IPS-NIHi7 (cell line): ENCODE measurements at regions not wholly inside any gene's neighbourhood (a gene's known extent, or its start where the extent isn't known, plus 50 kb on each side); places are given as distances from the start of the nearest gene placed in this dataset.

ENCODE experiments used
- DNase-seq: peaks from one replicate; pipeline ENCODE4 v3.0.0; 2012; ENCODE audit warnings: mixed read lengths; ENCODE audit errors: extremely low spot score

DNA sequence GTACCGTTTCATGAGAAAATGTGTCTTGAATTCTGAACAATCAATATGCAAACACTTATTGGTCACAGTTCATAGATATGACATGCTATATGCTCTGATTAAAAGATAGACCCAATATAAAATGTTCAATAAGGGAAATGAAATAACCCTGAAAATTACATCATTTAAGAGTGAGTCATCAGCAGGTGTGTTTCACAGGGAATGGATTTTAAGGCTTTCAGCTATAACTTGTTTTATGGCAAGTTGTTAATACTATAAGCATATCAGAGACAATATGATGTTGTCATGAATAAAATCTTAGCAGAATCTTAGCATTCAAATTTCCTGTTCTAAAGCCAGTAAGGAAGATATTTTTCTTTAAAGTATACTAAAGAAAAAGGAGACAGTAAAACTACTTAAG lies 483.4 kb upstream of the PCDH9 start:
- no peak for DNase-seq

DNA sequence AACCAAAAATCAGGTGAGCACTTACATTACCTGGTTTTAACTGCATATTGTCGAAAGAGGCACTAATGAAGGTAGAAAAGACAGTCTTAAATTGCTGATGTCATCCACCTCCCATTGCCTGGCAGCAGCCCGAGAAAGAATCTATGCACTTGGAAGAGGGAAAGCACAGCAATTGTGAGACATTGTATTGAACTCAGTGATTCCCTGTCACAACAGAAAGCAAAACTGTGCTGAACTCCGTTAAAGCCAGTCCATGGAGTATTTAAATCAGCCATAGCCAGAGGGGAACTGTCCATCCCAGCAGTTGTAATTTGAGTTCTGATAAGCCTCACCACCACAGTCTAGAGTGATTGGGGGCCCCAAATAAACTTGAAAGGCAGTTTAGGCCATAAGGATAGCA lies 466.6 kb upstream of the PCDH9 start:
- DNase-seq = no peak

DNA sequence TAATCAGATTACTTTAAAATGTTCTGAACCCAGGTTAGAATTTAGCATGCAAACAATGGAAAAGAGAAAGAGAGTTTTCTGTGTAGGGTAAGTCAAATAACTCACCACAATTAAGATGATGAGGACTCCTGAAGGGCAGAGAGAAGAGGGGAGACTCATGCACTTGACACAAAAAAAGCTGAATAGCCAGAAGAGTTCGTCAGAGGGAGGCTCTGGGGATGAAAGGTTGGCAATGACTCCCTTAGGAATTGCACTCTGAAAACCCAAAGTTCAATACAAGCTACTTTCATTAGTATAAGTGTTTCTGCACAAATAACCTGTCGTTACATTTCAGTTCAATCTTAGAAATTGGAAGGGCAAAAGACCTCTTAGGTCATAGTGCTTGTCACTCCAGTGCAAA lies 434.4 kb upstream of the PCDH9 start:
- no peak for DNase-seq

DNA sequence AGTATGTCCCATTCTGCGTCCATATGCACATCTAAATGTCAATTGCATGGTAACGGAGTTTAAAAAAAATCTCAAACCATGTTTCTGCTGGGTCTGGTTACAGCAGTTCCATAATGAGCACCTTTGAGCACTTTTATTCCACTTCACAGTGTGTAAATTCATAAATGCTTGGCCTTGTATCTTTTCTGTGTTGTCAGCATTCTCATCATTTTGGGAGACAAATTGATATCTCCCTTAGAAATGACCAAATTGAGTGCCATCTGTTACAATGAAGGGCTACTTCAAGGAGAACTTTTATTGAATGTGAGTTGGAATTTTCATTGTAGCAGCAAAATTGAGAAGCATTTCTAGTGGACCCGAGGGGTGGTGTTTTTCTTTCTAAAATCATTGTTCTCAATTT lies 432.9 kb upstream of the PCDH9 start:
- no peak for DNase-seq

DNA sequence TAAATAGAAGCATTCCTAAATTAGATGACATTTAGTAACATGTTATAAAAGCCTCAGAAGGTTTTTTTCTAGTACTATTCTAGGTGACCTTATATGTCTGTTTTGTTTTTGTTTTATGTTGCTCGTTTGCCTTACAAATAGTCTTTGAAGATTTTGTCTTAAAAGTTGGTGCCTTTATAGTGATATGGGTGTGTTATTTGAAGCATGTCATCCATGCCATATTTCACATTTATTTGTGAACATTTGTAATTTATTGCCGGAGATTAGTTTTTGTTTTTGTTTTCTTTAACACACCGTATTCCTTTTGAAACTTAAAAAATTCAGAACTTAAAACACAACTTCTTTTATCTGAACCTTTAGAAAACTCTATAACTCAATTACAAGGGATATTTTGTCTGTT lies 422.8 kb upstream of the PCDH9 start:
- DNase-seq = no peak

DNA sequence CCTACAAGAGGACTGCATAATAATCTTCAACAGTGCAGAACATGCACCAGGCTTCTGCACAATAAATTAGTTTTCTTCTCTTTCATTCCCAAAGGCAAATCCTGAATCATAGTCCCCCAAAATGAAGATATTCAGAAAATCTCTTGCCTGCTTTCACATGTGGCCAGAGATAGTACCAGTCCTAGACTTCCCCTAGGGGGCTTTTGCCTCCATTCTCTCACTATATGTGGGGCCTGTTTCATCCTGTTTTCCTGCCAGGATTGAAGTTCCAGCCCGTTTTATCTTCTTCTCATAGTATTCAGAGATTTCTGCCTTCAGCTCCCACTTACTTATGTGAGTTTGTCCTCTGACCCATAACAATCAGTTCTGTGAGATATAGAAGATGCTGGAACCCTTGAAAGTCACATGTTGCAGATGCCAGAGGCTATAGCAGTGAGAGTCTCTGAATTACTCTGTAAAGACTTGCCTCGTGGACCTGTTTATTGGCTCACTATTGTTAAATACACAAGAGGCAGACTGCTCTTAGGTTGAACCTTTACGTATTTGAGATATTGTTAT lies 421.9 kb upstream of the PCDH9 start:
- no peak for DNase-seq

DNA sequence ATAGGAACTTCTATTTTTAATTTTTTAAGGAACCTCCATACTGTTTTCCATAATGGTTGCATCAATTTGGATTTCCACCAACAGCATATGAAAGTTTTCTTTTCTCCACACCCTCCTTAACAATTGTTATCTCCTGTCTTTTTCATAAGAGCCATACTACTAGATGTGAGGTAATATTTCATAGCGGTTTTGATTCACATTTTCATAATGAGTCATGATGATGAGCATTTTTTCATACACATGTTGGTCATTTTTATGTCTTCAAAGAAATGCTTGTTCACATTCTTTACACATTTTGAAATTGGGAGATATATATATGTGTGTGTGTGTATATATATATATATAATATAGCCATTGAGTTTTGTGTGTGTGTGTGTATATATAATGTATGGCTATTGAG lies 420.3 kb upstream of the PCDH9 start:
- DNase-seq = no peak

DNA sequence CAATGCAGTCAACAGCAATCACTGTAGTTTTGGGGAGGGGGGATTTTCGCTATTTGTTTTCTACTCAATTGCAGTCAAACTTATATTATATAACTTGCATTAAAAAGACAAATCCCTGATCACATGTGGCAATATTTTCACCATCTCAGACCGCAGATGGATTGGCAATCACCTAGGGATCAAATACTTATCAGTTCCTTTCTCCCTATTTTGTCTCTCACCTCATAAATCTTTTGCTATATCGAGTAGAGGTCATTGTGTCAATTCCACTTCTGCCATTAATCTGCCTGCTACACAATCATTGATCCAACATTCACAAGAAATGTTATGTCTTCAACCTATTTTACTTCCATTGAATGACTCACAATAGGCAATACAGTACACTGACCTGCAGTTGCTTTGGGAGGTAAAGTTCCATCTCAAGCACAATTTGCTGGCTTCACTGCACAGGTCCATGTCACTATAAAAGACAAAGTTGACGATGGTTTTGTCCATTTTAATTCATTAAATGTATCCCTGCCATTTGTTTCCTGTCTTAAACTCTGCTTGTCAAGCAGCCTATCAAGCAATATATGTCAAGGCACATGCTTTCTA lies 415.8 kb upstream of the PCDH9 start:
- no peak for DNase-seq

DNA sequence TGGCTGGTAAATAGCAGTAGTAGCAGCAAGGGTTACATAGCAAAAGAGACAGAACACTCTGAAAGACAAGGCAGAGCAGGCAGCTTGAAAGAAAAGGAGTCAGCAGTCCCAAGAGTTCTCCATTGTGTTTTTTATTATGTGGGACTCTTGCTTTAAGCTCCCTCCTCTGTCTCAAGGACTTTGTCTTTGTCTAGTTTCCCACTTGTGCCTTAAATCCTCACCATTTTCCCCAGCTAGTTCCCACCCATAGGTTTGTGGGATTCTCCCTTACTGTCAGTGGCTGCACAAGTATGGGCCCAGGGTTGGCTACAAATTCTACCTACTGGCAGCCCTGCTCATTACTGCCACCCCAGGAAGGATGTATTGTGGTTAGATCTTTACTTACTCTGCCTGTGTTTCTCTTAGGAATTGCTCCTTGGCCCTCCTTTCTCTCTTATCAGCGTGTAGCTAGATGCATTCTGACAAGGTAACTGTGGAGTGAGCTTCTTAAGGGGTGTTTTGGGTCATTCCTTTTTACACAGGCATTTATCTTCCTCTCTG lies 413.4 kb upstream of the PCDH9 start:
- DNase-seq = peak; percentile 48

DNA sequence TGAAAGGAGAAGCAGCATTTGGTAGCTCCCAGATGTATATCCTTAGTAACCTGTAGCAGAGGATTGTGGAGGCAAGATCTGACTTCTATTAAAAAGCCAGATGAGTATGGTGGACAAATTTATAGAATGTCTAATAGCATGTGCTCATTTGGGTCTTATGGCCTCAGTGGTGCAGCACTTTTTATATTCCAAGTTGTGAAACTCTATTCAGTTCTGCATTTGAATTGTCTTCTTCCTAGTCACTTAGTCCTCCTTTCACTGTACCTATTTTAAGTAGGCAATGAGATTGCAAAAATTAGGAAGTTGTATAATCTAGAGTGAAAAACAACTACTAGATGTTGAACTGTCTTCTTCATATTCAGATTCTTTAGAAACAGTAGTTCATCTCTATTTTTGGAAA lies 412.5 kb upstream of the PCDH9 start:
- no peak for DNase-seq

DNA sequence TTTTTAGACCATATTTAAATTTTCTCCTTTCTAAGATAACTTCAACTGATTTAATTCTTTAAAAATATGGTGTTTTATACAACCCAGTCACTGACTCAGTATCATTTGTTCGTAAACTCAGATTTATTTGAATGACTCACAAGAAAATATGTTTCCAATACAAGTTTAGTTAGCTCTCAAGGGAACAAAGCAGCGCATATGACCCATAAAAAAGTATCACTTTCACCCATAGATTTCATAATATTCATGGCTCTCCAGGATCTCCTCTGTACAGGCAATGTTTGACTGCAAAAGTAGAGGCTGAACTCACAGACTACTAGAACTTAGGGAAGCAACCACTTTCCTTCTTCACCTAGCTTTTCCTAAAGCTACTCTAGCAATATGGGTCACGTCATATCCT lies 405.6 kb upstream of the PCDH9 start:
- no peak for DNase-seq

DNA sequence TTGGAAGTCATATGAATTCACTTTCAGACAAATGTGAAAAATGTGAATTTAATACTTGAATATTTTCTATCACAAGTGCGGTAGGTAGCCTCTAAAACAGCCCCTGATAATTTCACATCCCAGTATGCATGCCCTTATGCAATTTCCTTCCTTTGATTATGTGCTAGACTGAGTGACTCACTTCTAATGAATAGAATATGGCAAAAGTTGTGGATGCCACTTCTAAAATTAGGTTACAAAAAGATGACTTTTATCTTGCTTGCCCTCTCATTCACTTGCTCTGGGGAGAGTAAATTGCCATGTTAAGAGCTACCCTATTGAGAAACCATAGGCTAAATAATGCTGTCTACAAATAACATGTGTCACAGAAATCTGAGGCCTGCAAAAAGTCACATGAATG lies 402.5 kb upstream of the PCDH9 start:
- no peak for DNase-seq

DNA sequence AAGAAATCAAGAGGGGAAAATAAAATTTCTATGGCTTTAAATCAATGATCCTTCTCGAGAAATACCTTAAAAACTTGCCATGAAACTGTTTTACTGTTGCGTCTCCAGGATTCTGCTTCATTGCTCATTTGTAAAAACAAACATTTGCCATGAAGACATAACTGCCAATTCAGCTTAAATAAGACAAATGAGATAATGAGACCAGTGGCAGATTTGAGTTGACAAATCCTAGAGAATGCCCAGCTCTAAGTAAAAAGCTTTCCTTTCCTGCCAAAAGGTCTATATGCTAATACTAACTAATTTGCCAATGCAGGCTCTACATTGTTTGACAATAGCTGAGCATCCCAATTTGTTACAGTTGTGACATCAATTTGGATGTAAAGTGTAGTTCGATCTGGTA lies 400.5 kb upstream of the PCDH9 start:
- DNase-seq = no peak

DNA sequence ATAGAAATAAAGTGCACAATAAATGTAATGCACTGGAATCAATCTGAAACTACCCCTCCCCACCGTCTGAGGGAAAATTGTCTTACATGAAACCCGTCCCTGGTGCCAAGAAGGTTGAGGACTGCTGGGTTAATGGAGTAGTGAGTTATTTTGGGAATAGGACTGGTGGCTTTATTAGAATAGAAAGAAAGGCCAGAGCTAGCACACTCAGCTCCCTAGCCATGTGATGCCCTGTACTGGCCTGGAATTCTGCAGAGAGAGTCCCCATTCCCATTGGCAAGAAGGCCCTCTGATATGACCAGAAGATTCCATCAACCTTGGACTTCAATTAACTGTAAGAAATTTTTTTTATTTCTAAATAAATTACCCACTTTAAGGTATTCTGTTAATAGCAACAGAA lies 393.5 kb upstream of the PCDH9 start:
- DNase-seq = no peak

DNA sequence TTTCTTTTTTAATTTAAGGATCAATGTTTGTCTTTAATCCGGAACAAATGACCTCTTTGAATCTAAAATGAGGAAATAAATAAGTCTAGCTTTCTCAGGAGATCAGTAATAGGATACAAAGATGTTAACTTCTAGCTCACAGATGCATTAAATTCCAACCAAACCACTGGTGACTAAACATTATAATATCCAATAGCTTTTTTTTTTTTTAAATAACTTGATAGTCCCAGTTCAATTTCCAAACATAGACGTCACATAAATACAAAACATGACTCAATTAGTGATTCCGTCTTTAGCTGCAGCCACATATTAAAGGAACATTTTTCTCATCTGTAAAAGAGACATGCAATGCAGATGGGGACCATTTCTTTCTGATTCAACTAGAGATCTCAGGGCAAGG lies 390.5 kb upstream of the PCDH9 start:
- DNase-seq = no peak

DNA sequence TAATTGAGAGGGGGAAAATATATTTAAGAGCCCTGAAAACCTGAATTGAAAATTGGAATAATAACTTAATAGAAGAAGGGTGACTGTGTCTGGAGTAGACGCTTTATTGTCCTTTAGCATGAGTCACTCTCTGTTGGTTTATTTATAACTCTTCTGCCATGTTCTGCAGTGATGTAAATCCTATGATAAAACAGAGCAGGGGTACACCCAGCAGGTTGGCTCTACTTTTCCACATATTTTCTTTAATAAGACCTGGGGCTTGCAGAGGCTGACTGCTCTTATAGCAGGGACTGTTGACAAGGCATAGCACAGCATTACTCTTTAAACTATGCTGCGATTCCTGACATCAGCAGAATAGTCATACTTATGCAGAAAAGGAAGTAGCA lies 389.9 kb upstream of the PCDH9 start:
- no peak for DNase-seq

DNA sequence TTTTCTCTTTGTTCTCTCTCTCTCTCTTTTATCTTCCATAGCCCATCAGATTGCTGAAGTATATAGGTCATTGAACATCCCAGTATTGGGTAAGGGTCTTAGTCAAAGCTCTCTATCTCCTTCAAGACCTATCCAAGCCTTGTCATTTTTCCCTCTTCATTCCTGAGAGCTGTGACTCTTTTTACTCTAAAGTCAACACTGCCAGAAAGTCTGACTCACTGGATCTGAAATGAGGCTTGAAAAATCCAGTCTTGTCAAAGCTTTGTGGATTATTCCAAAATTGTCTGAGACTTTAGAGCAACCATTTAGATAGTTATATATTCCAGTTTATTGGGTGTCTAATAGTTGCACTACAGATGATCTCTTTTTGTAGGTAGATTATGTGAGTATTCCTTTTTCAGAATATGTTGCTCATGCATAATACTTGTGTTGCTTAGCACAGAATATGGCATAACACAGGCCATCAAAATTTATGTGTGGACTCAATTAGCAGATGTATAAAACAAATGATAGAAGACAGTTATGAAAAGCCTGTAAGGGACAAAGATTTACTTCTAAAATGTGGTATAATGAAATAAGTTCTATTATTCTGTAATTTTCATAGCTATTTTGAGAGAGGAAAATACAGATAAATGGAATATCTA lies 389.3 kb upstream of the PCDH9 start:
- DNase-seq = no peak

DNA sequence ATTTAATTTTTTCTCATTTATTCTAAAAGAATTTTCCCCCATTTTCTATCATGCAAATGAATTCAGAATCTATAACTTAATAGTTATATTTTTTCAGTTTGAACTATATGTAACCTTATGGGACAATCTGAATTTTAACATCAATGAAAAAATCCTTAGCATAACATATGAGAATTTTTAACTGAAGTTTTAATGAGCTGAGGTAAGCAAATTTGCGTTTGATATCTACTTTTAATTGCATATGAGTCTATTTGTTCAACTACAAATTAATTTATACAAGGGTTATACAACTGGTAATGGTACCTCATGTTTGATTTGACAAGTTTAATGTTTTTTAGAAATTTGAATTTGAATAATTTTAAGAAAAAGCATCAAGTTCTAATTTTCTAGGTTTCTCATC lies 384.4 kb upstream of the PCDH9 start:
- DNase-seq = no peak

DNA sequence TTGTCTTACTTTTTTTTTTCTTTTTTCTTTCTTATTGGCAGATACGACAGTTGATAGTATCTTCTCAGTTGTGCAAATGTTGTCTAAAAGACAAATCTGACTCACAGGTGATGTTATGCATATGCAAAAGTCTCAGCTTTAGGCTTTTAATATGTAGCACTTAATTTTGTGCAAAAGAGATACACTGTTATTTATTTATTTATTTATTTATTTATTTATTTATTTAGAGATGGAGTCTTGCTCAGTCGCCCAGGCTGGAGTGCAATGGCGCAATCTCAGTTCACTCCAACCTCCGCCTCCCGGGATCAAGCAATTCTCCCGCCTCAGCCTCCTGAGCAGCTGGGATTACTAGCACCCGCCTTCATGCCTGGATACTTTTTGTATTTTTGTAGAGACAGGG lies 383.9 kb upstream of the PCDH9 start:
- DNase-seq = no peak

DNA sequence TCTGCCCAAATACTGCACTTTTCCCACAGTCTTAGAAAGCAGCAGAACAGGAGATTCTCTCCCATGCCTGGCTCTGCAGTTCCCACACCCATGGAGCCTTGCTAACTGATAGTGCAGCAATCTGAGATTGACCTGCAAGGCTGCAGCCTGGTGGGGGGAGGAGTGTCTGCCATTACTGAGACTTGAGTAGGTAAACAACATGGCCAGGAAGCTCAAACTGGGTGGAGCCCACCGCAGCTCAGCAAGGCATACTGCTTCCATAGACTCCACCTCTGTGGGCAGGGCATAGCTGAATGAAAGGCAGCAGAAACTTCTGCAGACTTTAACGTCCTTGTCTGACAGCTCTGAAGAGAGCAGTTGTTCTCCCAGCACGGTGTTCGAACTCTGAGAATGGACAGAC lies 358.5 kb upstream of the PCDH9 start:
- no peak for DNase-seq

DNA sequence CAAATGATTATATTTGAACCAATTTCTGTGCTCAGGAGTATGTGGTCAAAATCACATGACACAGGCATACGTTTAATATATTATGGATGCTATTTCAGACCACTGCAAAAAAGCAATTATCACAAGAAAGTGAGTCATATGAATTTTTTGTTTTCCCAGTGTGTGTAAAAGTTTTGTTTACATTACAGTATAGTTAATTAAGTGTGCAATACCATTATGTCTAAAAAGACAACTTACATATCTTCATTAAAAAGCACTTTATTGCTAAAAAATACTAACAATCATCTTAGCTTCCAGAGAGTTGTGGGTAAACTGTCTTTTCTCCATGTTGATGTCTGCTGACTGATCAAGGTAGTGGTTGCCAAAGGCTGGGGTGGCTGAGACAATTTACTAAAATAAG lies 347.2 kb upstream of the PCDH9 start:
- DNase-seq = no peak

DNA sequence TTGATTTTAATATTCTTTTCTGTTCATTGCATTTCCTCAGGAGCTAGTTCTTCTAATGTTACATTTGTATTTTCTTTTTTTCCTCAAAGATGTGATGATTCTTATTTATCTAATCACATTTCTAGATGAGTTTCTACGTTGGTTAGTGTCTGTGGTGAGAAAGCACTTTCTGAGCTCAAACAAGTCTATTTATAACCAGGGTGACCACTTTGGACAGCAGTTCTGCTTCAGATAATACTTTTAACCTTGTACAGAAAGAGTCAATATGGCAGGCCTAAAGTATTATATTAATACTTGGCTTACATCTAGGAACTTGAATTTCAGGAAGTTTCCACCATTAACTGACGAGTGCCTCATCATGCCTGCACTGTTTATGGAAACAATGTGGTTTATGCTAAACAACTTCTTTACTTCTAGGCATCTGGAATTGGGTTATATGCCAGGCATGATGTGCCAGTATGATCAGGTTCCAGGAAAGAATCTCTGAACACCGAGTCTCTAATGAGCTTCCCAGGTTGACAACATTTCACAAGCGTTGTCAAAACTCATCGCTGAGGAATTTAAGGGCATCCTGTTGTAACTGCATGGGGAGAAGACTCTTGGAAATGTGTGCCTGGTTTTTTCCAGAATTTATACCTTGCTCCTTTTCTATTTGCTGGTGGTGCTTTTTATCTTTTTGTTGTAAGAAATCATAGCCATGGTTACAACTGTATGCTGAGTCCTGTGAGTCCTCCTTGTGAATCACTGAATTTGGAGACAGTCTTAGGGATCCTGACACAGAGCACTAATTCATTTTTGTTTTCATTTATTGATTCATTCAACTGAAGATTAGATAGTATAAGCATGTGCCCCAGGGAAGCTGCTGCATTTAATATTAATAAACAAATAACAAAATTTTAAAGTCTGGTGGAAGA lies 344.4 kb upstream of the PCDH9 start:
- no peak for DNase-seq

DNA sequence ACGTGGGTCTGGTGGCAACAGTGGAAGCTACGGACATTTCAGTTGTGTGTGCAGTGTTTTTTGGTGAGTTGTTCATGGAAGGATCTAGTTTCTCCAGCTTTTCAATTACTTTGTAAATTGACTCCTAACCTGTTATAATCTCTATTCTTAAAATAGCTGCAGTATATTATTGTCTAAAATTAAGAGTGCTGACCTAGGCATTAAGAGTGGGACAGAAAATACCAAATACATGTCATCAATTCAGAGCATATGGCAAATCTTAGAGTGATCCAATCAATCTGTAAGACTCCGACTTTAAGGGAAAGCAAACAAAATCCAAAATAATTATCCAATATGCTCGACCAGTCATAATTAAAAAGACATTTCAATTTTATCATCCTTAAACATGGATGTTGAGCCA lies 338.1 kb upstream of the PCDH9 start:
- no peak for DNase-seq
